ENCODE measurements at regions not wholly inside any gene's neighbourhood (a gene's known extent, or its start where the extent isn't known, plus 50 kb on each side); places are given as distances from the start of the nearest gene placed in this dataset.

DNA sequence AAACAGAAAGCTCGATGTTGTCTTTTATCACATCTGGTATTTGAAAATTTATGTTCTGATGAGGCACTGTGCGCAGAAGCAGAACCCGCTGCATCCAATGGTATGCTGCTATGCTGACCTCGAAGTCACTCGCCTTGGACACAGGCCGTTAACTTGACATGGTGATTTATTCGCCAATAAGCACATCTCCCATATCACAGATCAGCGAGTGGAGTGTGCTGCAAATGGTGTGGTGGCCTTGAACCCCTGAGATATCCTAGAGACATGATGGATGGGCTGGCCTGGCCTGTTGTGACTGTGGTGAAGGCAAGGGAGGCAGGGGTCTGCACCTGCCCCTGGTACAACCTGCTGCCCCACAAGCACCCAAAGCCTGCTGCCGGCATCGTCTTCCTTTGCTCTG is 175.4 kb upstream of the FRG1 start:
- no peak overlapping the region for H3K4me3 ChIP-seq (ENCODE audit: low read length)
- no peaks in the 10 kb centered on the region for H3K4me1 Mint-ChIP-seq
- H3K9me3 ChIP-seq (ENCODE audit: low read length), result no peaks in the 10 kb centered on the region
- peaks cover 0 to 4% of the 10 kb centered on the region in 2 donors for H3K27me3 Mint-ChIP-seq
- H3K27me3 ChIP-seq (ENCODE audit: insufficient read depth, low read length, poor library complexity, severe bottlenecking), result no peaks in the 10 kb centered on the region
- ChIA-PET POLR2A (no interaction called here), CTCF (no interaction called here)
- H3K9me3 Mint-ChIP-seq, result peaks cover 0 to 3% (median 0%) of the 10 kb centered on the region in 5 donors
- H3K4me3 Mint-ChIP-seq, result no peak overlapping the region
- no peak for DNase-seq
- no peak overlapping the region for H3K27ac Mint-ChIP-seq
- H3K36me3 Mint-ChIP-seq, result peaks cover 0 to 2% (median 0%) of the 10 kb centered on the region in 3 donors
- no peaks in the 10 kb centered on the region for H3K36me3 ChIP-seq (ENCODE audit: insufficient read depth, low read length)
- H3K4me1 ChIP-seq (ENCODE audit: insufficient read depth, low read length), result no peaks in the 10 kb centered on the region
- no peak overlapping the region for H3K27ac ChIP-seq (ENCODE audit: low read depth, low read length)

DNA sequence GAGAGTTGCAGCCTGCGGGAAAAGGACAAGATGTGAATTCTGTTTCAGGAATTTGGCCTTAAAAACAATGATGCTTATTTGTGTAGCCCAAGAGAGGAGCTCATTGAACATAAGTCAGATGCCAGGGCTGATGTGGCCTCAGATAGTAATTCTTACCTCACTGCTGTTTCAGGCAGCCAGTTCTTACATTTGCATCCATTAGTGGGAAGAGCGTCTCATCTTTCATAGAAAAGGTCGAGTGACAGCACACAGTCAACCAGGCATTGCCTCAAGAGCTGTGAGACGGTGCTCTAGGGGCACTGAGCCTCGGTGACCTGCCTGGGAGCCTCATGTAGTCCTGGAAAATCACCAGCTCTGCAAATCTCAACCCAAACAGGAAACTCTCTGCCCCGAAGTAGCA is 174.9 kb upstream of the FRG1 start:
- H3K27ac ChIP-seq (ENCODE audit: low read depth, low read length), result no peak overlapping the region
- no peaks in the 10 kb centered on the region for H3K9me3 ChIP-seq (ENCODE audit: low read length)
- Mint-ChIP-seq H3K9me3 (peaks cover 0 to 3% (median 0%) of the 10 kb centered on the region in 5 donors), H3K4me1 (no peaks in the 10 kb centered on the region), H3K36me3 (peaks cover 0 to 2% (median 0%) of the 10 kb centered on the region in 3 donors), H3K27ac (no peak overlapping the region), H3K27me3 (peaks cover 0 to 4% of the 10 kb centered on the region in 2 donors), H3K4me3 (no peak overlapping the region)
- no peak overlapping the region for H3K4me3 ChIP-seq (ENCODE audit: low read length)
- ChIA-PET POLR2A (no interaction called here), CTCF (no interaction called here)
- no peaks in the 10 kb centered on the region for H3K27me3 ChIP-seq (ENCODE audit: insufficient read depth, low read length, poor library complexity, severe bottlenecking)
- H3K4me1 ChIP-seq (ENCODE audit: insufficient read depth, low read length), result no peaks in the 10 kb centered on the region
- DNase-seq, result no peak
- no peaks in the 10 kb centered on the region for H3K36me3 ChIP-seq (ENCODE audit: insufficient read depth, low read length)

GRCh38 chr4:189767941-189768340 is 172.7 kb upstream of the FRG1 start:
- no peak for DNase-seq
- Mint-ChIP-seq H3K27me3 (peaks cover 0 to 4% of the 10 kb centered on the region in 2 donors), H3K27ac (no peak overlapping the region), H3K4me3 (no peak overlapping the region), H3K4me1 (no peaks in the 10 kb centered on the region), H3K9me3 (peaks cover 0 to 4% (median 0%) of the 10 kb centered on the region in 5 donors), H3K36me3 (peaks cover 0 to 2% (median 0%) of the 10 kb centered on the region in 3 donors)
- ChIA-PET CTCF (no interaction called here), POLR2A (no interaction called here)
- no peaks in the 10 kb centered on the region for H3K36me3 ChIP-seq (ENCODE audit: insufficient read depth, low read length)
- no peak overlapping the region for H3K27ac ChIP-seq (ENCODE audit: low read depth, low read length)
- H3K4me1 ChIP-seq (ENCODE audit: insufficient read depth, low read length), result no peaks in the 10 kb centered on the region
- H3K9me3 ChIP-seq (ENCODE audit: low read length), result no peaks in the 10 kb centered on the region
- no peak overlapping the region for H3K4me3 ChIP-seq (ENCODE audit: low read length)
- H3K27me3 ChIP-seq (ENCODE audit: insufficient read depth, low read length, poor library complexity, severe bottlenecking), result no peaks in the 10 kb centered on the region

DNA sequence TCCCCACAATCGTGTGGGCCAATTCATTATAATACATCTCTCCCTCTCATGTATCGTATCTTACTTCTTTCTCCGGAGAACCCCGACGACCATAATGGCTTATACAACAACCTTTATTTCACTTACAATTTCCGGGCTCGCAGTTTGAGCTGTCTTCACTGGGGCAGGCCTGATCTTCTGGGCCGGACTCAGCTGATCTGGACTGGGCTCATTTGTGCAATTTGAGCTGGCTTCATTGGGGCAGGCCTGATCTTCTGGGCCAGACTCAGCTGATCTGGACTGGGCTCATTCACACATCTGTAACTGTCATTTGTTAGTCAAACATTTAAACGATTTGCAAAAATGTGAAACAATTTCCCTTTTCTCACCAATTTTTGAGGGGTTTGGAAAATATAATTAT is 171.5 kb upstream of the FRG1 start:
- ChIA-PET CTCF (no interaction called here), POLR2A (no interaction called here)
- Histone ChIP-seq H3K4me3 (ENCODE audit: low read length) (no peak overlapping the region), H3K27me3 (ENCODE audit: insufficient read depth, low read length, poor library complexity, severe bottlenecking) (no peaks in the 10 kb centered on the region), H3K27ac (ENCODE audit: low read depth, low read length) (no peak overlapping the region), H3K9me3 (ENCODE audit: low read length) (no peaks in the 10 kb centered on the region), H3K36me3 (ENCODE audit: insufficient read depth, low read length) (no peaks in the 10 kb centered on the region), H3K4me1 (ENCODE audit: insufficient read depth, low read length) (no peaks in the 10 kb centered on the region)
- Mint-ChIP-seq H3K27me3 (peaks cover 0 to 4% of the 10 kb centered on the region in 2 donors), H3K4me3 (no peak overlapping the region), H3K4me1 (no peaks in the 10 kb centered on the region), H3K9me3 (peaks cover 0 to 9% (median 2%) of the 10 kb centered on the region in 5 donors), H3K27ac (no peak overlapping the region), H3K36me3 (peaks cover 0 to 2% (median 0%) of the 10 kb centered on the region in 3 donors)
- DNase-seq, result no peak

GRCh38 chr4:189771696-189772361 is 168.8 kb upstream of the FRG1 start:
- Mint-ChIP-seq H3K27me3 (peaks cover 0 to 4% of the 10 kb centered on the region in 2 donors), H3K36me3 (peaks cover 0 to 2% (median 0%) of the 10 kb centered on the region in 3 donors), H3K27ac (no peak overlapping the region), H3K4me1 (no peaks in the 10 kb centered on the region), H3K4me3 (no peak overlapping the region), H3K9me3 (peaks cover 0 to 9% (median 3%) of the 10 kb centered on the region in 5 donors)
- ChIA-PET POLR2A (no interaction called here), CTCF (no interaction called here)
- Histone ChIP-seq H3K27me3 (ENCODE audit: insufficient read depth, low read length, poor library complexity, severe bottlenecking) (no peaks in the 10 kb centered on the region), H3K36me3 (ENCODE audit: insufficient read depth, low read length) (no peaks in the 10 kb centered on the region), H3K4me1 (ENCODE audit: insufficient read depth, low read length) (no peaks in the 10 kb centered on the region), H3K27ac (ENCODE audit: low read depth, low read length) (no peak overlapping the region), H3K9me3 (ENCODE audit: low read length) (no peaks in the 10 kb centered on the region), H3K4me3 (ENCODE audit: low read length) (no peak overlapping the region)
- no peak for DNase-seq

- Mint-ChIP-seq H3K27ac (no peak overlapping the region), H3K36me3 (peaks cover 0 to 2% (median 0%) of the 10 kb centered on the region in 3 donors), H3K4me1 (no peaks in the 10 kb centered on the region), H3K27me3 (peaks cover 4 to 5% of the 10 kb centered on the region in 2 donors), H3K9me3 (peaks cover 0 to 14% (median 10%) of the 10 kb centered on the region in 5 donors), H3K4me3 (no peak overlapping the region)
- Histone ChIP-seq H3K4me3 (ENCODE audit: low read length) (no peak overlapping the region), H3K27me3 (ENCODE audit: insufficient read depth, low read length, poor library complexity, severe bottlenecking) (no peaks in the 10 kb centered on the region), H3K27ac (ENCODE audit: low read depth, low read length) (no peak overlapping the region), H3K36me3 (ENCODE audit: insufficient read depth, low read length) (no peaks in the 10 kb centered on the region), H3K9me3 (ENCODE audit: low read length) (no peaks in the 10 kb centered on the region), H3K4me1 (ENCODE audit: insufficient read depth, low read length) (no peaks in the 10 kb centered on the region)
- POLR2A ChIA-PET, result no interaction called here
- CTCF ChIA-PET, result no interaction called here
- no peak for DNase-seq
Observed at GRCh38 chr4:189773909-189774308, 166.8 kb upstream of the FRG1 start.

- Histone ChIP-seq H3K9me3 (ENCODE audit: low read length) (no peaks in the 10 kb centered on the region), H3K4me1 (ENCODE audit: insufficient read depth, low read length) (no peaks in the 10 kb centered on the region), H3K27me3 (ENCODE audit: insufficient read depth, low read length, poor library complexity, severe bottlenecking) (no peaks in the 10 kb centered on the region), H3K27ac (ENCODE audit: low read depth, low read length) (no peak overlapping the region), H3K36me3 (ENCODE audit: insufficient read depth, low read length) (no peaks in the 10 kb centered on the region), H3K4me3 (ENCODE audit: low read length) (no peak overlapping the region)
- ChIA-PET POLR2A (no interaction called here), CTCF (no interaction called here)
- H3K27me3 Mint-ChIP-seq, result peaks cover 4 to 6% of the 10 kb centered on the region in 2 donors
- no peak overlapping the region for H3K27ac Mint-ChIP-seq
- H3K4me1 Mint-ChIP-seq, result no peaks in the 10 kb centered on the region
- no peaks in the 10 kb centered on the region for H3K36me3 Mint-ChIP-seq
- DNase-seq, result no peak
- no peak overlapping the region for H3K4me3 Mint-ChIP-seq
- H3K9me3 Mint-ChIP-seq, result peaks cover 0 to 16% (median 8%) of the 10 kb centered on the region in 5 donors
Observed at GRCh38 chr4:189779281-189779980, 161.2 kb upstream of the FRG1 start.

DNA sequence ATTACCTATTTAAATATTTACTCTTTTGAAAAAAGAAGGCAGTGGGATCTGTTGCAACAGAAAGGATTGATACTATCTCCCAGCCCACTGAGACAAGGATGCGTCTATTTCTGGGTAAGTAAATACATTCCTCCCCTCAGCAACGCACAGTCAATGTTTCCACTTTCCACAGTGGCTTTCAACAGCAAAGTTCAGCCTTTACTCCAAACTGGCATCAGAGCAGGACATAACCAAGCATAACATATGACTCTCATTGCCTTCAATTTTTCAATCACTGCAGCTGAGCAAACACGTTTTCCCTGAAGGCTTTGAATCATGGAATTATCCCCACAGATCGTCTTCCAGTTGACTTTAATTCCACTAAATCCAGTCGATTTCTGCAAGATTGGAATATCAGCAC is 160.3 kb upstream of the FRG1 start:
- peaks cover 4 to 6% of the 10 kb centered on the region in 2 donors for H3K27me3 Mint-ChIP-seq
- H3K4me3 Mint-ChIP-seq, result no peak overlapping the region
- Histone ChIP-seq H3K4me1 (ENCODE audit: insufficient read depth, low read length) (no peaks in the 10 kb centered on the region), H3K27ac (ENCODE audit: low read depth, low read length) (no peak overlapping the region), H3K9me3 (ENCODE audit: low read length) (no peaks in the 10 kb centered on the region), H3K4me3 (ENCODE audit: low read length) (no peak overlapping the region), H3K36me3 (ENCODE audit: insufficient read depth, low read length) (no peaks in the 10 kb centered on the region), H3K27me3 (ENCODE audit: insufficient read depth, low read length, poor library complexity, severe bottlenecking) (no peaks in the 10 kb centered on the region)
- DNase-seq, result no peak
- POLR2A ChIA-PET, result no interaction called here
- H3K9me3 Mint-ChIP-seq, result peaks cover 0 to 16% (median 8%) of the 10 kb centered on the region in 5 donors
- no peaks in the 10 kb centered on the region for H3K4me1 Mint-ChIP-seq
- CTCF ChIA-PET, result no interaction called here
- H3K36me3 Mint-ChIP-seq, result no peaks in the 10 kb centered on the region
- no peak overlapping the region for H3K27ac Mint-ChIP-seq

Data from CD8-positive, alpha-beta memory T cell (primary cell).